ENCODE measurements at regions not wholly inside any gene's neighbourhood (a gene's known extent, or its start where the extent isn't known, plus 50 kb on each side); places are given as distances from the start of the nearest gene placed in this dataset.

DNA sequence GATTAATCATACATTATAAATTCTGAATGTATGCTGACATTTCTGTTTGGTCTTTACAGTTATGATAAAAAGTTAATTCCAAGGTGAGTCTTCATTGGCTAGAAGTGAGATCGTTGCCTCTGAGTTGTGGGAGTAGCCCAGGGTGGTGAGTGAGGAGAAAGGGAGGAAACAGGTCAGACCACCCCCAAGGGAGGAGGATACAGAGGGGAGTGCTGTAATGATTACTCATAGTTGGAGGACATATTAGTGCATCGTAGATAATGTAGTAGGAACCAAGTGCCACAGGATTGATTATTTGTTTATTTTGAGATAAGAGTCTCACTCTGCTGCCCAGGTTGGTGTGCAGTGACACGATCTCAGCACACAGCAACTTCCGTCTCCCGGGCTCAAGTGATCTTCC is 672.2 kb downstream of the INHBA start:
- no peak for DNase-seq (ENCODE audit: low read depth in 4 of 4, low spot score in 2 of 4)

GRCh38 chr7:41029072-41029499 is 673.8 kb downstream of the INHBA start:
- no peak for DNase-seq (ENCODE audit: low read depth in 4 of 4, low spot score in 2 of 4)

DNA sequence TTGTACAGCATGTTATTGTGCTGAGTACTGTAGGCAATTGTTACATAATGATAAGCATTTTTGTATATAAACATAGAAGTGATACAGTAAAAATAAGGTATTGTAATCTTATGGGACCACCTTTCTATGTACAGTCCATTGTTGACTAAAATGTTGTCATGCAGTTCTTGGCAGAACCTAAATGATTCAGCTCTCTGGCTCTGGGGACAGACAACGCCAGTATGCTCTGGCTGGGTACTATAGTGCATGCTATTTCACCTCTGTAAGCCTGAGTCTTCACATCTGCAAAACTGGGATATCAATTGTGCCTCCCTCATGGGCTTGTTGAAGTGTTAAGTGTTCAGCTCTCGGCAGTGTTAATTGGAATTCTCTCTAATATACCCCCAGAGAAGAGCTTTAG is 674.3 kb downstream of the INHBA start:
- DNase-seq (ENCODE audit: low read depth in 4 of 4, low spot score in 2 of 4), result no peak

GRCh38 chr7:41027428-41028115 is 675.3 kb downstream of the INHBA start:
- DNase-seq (ENCODE audit: low read depth in 4 of 4, low spot score in 2 of 4), result no peak

DNA sequence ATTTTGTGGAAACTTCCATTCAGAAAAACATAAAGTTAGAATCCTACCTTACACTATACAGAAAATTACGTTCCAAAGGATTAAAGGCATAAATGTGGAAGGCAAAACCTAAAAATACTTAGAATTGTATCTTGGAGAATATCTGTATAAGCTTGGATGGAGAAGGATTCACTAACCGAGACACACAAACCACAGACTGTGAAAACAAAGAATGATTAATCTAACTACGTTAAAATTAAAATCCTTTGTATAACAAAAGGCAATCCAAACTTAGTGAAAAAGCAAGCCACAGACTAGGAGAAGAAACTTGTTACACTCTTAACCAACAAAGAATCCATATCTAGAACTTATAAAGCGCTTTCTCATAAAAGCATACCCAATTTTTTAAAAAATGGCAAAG is 678.8 kb downstream of the INHBA start:
- no peak for DNase-seq (ENCODE audit: low read depth in 4 of 4, low spot score in 2 of 4)

- DNase-seq (ENCODE audit: low read depth in 4 of 4, low spot score in 2 of 4), result no peak
Observed at GRCh38 chr7:41020056-41020455, 682.8 kb downstream of the INHBA start.

- DNase-seq (ENCODE audit: low read depth in 4 of 4, low spot score in 2 of 4), result no peak
Observed at GRCh38 chr7:41013117-41013516, 689.8 kb downstream of the INHBA start.

- no peak for DNase-seq (ENCODE audit: low read depth in 4 of 4, low spot score in 2 of 4)
Observed at GRCh38 chr7:41012041-41012440, 690.8 kb downstream of the INHBA start.

- DNase-seq (ENCODE audit: low read depth in 4 of 4, low spot score in 2 of 4), result no peak
Observed at GRCh38 chr7:41010967-41011366, 691.9 kb downstream of the INHBA start.

- no peak for DNase-seq (ENCODE audit: low read depth in 4 of 4, low spot score in 2 of 4)
Observed at GRCh38 chr7:41010418-41010817, 692.5 kb downstream of the INHBA start.

GRCh38 chr7:41007811-41008210 is 695.1 kb downstream of the INHBA start:
- DNase-seq (ENCODE audit: low read depth in 4 of 4, low spot score in 2 of 4), result no peak

DNA sequence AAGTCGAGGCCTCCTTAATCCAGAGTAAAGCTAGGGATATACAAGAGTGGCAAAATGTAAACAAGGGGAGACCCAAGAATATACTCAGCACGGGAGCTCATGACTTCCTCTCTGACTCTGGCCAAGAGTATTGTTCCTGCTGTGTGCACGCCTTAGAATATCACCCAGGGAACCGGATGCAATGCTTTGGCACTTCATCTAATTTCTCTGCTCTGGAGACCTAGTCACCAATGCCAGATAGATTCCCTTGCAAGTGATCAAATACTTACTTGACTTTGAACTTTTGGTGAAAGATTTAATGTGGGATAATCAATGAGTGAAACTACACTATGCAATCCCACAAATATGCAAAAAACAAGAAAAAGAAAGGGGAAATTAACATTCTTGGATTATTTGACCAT is 695.5 kb downstream of the INHBA start:
- no peak for DNase-seq (ENCODE audit: low read depth in 4 of 4, low spot score in 2 of 4)

- DNase-seq (ENCODE audit: low read depth in 4 of 4, low spot score in 2 of 4), result no peak
Observed at GRCh38 chr7:41006306-41006995, 696.4 kb downstream of the INHBA start.

DNA sequence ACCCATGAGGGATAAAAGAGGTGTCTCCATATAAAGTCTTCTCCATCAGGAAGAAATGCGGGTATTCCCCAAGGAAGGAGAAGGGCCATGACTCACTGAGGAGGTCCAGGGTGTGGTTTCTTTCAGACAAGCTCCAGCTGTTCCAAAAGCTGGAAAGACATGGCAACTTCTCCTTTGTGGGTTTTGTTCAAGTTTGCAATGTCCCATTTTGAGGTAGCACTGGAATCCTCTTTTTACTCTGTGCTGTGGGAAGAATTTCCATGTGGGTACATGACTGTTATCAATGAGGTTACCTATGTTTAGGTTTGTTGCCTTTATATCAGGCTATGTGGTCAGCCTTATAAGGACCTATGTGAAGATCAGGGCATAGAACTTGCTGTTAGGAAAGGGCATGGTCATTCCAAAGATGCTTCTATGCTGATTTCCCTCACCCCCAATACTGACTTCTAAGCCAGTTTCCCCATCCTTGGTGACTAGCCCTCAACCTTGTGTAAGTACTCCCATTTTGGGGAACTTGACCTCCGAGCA is 697.5 kb downstream of the INHBA start:
- no peak for DNase-seq (ENCODE audit: low read depth in 4 of 4, low spot score in 2 of 4)

- no peak for DNase-seq (ENCODE audit: low read depth in 4 of 4, low spot score in 2 of 4)
Observed at GRCh38 chr7:41003977-41004376, 698.9 kb downstream of the INHBA start.

DNA sequence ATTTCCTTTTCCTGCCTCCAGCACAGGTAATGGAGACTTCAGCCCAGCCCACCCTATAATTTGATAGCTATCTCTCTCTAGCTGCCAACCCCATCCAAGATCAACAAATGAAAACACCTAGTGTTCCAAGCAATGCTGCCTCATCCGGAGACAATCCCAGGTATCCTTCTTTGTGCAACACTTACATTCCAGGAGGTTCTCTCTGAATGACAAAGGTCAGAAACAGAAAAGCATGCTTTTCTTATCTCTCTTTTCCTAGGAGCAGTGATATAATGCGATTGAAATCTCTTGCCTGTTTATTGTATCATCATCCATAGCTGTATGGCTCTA is 699.3 kb downstream of the INHBA start:
- DNase-seq (ENCODE audit: low read depth in 4 of 4, low spot score in 2 of 4), result no peak

DNA sequence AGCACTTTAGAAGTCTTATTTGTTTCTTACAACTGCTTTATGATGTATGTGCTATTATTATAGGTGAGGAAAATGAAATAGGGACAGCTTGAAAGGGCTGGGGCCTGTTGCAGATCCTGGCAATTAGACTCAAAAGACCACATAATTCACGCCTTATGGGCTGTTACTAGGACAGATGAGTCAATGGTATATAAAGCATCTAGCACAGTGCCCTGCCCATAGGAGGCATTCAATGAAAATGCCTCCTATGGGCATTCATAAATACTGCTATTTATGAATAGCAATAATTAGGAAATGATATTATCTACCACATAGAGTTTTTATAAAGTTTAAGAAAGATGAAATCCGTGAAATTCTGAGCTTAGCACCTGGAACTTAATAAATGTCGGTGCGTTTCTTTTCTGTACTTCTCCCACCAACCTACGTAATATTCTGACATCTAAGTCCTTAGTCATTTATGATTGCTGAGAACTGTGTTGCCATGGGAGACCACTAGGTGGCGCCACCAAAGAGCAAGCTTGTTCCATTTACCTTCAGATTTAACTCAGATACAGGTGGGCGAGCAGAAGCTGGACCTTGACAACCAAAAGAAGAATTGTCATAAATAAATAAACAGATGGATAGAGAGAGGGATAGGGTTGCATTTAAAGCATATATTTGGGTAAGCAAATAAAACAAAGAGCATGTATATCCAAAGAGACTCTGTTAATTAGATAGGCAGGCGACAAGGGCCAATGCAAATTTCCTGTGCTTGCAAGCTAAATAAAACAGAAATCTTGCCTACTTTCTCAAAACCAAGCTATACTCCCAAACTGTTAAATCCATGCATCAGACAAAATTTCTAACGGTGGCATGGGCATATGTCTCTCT is 699.9 kb downstream of the INHBA start:
- DNase-seq (ENCODE audit: low read depth in 4 of 4, low spot score in 2 of 4), result no peak

- DNase-seq (ENCODE audit: low read depth in 4 of 4, low spot score in 2 of 4), result no peak
Observed at GRCh38 chr7:41000042-41000441, 702.8 kb downstream of the INHBA start.

DNA sequence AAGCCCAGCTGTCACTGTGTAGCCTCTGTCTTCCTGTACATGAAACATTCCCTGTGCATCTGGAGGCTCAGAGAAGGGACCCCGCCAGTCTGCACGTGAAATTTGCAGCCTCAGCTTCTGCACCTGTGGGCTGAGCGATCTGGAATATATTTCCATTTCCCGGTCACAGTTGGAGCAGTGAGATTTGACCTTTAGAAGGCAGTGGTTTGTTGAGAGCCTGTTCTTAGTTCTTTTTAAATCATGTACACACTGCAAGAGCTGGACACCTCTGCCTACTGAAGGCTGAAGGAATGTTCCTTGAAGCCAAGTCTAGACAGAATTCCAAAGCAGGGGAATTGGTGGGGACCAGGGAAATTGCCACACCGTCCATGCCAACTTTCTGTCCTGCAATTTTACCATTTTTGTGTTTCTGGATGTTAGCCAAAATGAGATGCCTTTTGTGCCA is 706.6 kb downstream of the INHBA start:
- no peak for DNase-seq (ENCODE audit: low read depth in 4 of 4, low spot score in 2 of 4)

DNA sequence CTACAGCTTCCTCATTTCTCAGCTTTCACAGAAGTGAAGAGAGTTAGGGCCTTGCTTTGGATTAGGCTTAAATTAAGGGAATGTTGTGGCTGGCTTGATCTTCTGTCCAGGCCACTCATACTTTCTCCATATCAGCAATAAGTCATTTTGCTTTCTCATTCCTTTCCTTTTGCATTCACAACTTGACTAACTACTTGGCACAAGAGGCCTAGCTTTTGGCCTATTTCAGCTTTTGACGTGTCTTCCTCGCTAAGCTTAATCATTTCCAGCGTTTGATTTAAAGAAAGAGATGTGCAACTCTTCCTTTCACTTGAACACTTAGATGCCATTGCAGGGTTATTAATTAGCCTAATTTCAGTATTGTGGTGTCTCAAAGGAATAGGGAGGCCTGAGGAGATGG is 712.0 kb downstream of the INHBA start:
- no peak for DNase-seq (ENCODE audit: low read depth in 4 of 4, low spot score in 2 of 4)

DNA sequence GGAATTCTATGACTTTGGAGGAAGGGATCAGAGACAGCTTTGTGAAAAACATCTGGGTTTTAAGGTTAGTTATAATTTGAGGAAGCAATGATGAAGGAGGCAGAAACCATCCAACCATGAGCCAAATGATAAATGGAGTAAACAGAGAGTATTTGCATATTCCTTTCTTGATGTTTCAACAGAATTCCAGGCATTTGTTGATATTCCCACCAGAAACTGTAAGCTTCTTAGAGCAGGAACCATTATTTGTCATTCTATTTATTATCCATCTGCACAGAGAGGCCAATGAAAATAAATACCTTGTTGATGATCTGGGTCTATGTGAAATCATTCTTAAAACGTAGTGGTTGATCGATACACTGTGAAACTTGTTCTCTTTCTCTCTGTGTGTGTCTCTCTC is 715.3 kb downstream of the INHBA start:
- DNase-seq (ENCODE audit: low read depth in 4 of 4, low spot score in 2 of 4), result no peak
